ENCODE measurements at regions not wholly inside any gene's neighbourhood (a gene's known extent, or its start where the extent isn't known, plus 50 kb on each side); places are given as distances from the start of the nearest gene placed in this dataset.
"Not testable (repeated sequence)": the region's sequence is repeated elsewhere in the genome, so short reads cannot be mapped to it uniquely, and the experiment has no call there.

- no peak for DNase-seq
These were observed 141.8 kb upstream of the ZNF648 start for GRCh38 chr1:182203191-182203875.

GRCh38 chr1:182201490-182201889 lies 140.0 kb upstream of the ZNF648 start:
- H3K27me3 Mint-ChIP-seq = peaks cover 35% of the 10 kb centered on the region
- H3K4me3 Mint-ChIP-seq; H2AFZ ChIP-seq (ENCODE audit: insufficient read depth, low read depth, low read length, poor library complexity, severe bottlenecking); H3K79me2 ChIP-seq (ENCODE audit: control insufficient read depth, insufficient read depth, low read length); H4K20me1 ChIP-seq (ENCODE audit: control insufficient read depth, insufficient read depth, low read length, poor library complexity, severe bottlenecking); H3K27ac ChIP-seq (ENCODE audit: low read length in 2 of 2); DNase-seq; ATAC-seq (ENCODE audit: low read depth); intact Hi-C loops (cut with micrococcal nuclease); H3K4me2 ChIP-seq (replicated peaks; ENCODE audit: low read depth, low read length, poor library complexity, severe bottlenecking); POLR2A ChIA-PET; H3K9me3 Mint-ChIP-seq (ENCODE audit: insufficient read depth); CTCF ChIA-PET; H3K36me3 ChIP-seq (replicated peaks in 1 of 2; ENCODE audit: control extremely low read depth in 1 of 2, control insufficient read depth in 1 of 2, extremely low read depth in 1 of 2, insufficient read depth in 2 of 2, low read length in 1 of 2); H3K4me3 ChIP-seq (ENCODE audit: control extremely low read depth in 1 of 5, extremely low read depth in 1 of 5, insufficient read depth in 1 of 5, low read depth in 2 of 5, low read length in 4 of 5); H3K9ac ChIP-seq (ENCODE audit: low read length); H3K27ac Mint-ChIP-seq; H3K27me3 ChIP-seq (replicated peaks in 1 of 4; ENCODE audit: control extremely low read depth in 1 of 4, control insufficient read depth in 3 of 4, insufficient read depth in 4 of 4, low read length in 3 of 4); H3K4me1 ChIP-seq (ENCODE audit: control insufficient read depth in 2 of 2, insufficient read depth in 2 of 2, low read length in 2 of 2); H3K9me3 ChIP-seq (ENCODE audit: control extremely low read depth in 1 of 3, control insufficient read depth in 2 of 3, insufficient read depth in 1 of 3, low read length in 2 of 3); H3K4me1 Mint-ChIP-seq: not testable (repeated sequence)
- no CpG with 5 or more reads among the region's 7 CpGs for WGBS (ENCODE audit: insufficient coverage)

More at GRCh38 chr1:182203191-182203875, 141.8 kb upstream of the ZNF648 start:
- Histone ChIP-seq H2AFZ (ENCODE audit: insufficient read depth, low read depth, low read length, poor library complexity, severe bottlenecking) (no peak overlapping the region), H3K27ac (ENCODE audit: low read length in 2 of 2) (no peak overlapping the region), H3K9me3 (ENCODE audit: control extremely low read depth in 1 of 3, control insufficient read depth in 2 of 3, insufficient read depth in 1 of 3, low read length in 2 of 3) (no peaks in the 10 kb centered on the region), H4K20me1 (ENCODE audit: control insufficient read depth, insufficient read depth, low read length, poor library complexity, severe bottlenecking) (no peaks in the 10 kb centered on the region), H3K36me3 (replicated peaks in 1 of 2; ENCODE audit: control extremely low read depth in 1 of 2, control insufficient read depth in 1 of 2, extremely low read depth in 1 of 2, insufficient read depth in 2 of 2, low read length in 1 of 2) (no peaks in the 10 kb centered on the region), H3K4me2 (replicated peaks; ENCODE audit: low read depth, low read length, poor library complexity, severe bottlenecking) (no peak overlapping the region), H3K4me3 (ENCODE audit: control extremely low read depth in 1 of 5, extremely low read depth in 1 of 5, insufficient read depth in 1 of 5, low read depth in 2 of 5, low read length in 4 of 5) (no peak overlapping the region), H3K4me1 (ENCODE audit: control insufficient read depth in 2 of 2, insufficient read depth in 2 of 2, low read length in 2 of 2) (no peaks in the 10 kb centered on the region), H3K79me2 (ENCODE audit: control insufficient read depth, insufficient read depth, low read length) (no peaks in the 10 kb centered on the region), H3K27me3 (replicated peaks in 1 of 4; ENCODE audit: control extremely low read depth in 1 of 4, control insufficient read depth in 3 of 4, insufficient read depth in 4 of 4, low read length in 3 of 4) (no peaks in the 10 kb centered on the region), H3K9ac (ENCODE audit: low read length) (no peak overlapping the region)
- H3K27ac Mint-ChIP-seq = no peak overlapping the region
- ChIA-PET CTCF (no interaction called here), POLR2A (no interaction called here)
- TF ChIP-seq EZH2 (IDR thresholded peaks at IDR 0.05; ENCODE audit: borderline replicate concordance, insufficient read depth, low read depth, low read length, poor library complexity, severe bottlenecking) (no peak), CTCF (IDR thresholded peaks at IDR 0.05) (no peak)
- H3K4me3 Mint-ChIP-seq = no peak overlapping the region
- no CpG with 5 or more reads among the region's 2 CpGs for WGBS (ENCODE audit: insufficient coverage)
- intact Hi-C loops (cut with micrococcal nuclease) = no loop called here
- no peaks in the 10 kb centered on the region for H3K9me3 Mint-ChIP-seq (ENCODE audit: insufficient read depth)
- ATAC-seq (ENCODE audit: low read depth) = no peak
- peaks cover 35% of the 10 kb centered on the region for H3K27me3 Mint-ChIP-seq
- H3K4me1 Mint-ChIP-seq = no peaks in the 10 kb centered on the region

Measured in B cell (primary cell).